ENCODE measurements at regions not wholly inside any gene's neighbourhood (a gene's known extent, or its start where the extent isn't known, plus 50 kb on each side); places are given as distances from the start of the nearest gene placed in this dataset.

DNA sequence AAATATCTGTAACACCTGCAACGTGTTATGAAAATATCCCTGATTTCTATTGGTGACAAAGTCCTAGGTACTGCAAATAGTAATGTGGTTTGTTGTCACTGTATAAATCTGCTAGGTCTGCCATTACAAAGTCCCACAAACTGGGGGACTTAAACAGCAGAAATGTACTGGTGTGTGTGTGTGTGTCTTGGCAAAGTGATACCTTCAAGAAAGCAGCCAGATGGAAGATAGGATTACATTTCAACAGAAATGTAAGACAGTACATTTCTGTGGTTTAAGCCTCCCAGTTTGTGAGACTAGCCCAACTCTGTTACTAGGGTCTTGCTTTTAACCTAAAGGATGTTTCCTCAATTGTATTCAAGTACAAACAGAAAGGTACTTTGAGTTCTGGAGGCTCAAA is 531.7 kb downstream of the NPIPA7 start:
- BruUV-seq (replicated peaks): no TSS peak
- Mint-ChIP-seq H3K4me3 (ENCODE audit: low read depth, unreplicated experiment) (no peak overlapping the region), H3K27me3 (ENCODE audit: unreplicated experiment) (no peaks in the 10 kb centered on the region), H3K27ac (ENCODE audit: unreplicated experiment) (no peak overlapping the region), H3K36me3 (ENCODE audit: insufficient read depth, unreplicated experiment) (no peaks in the 10 kb centered on the region), H3K4me1 (ENCODE audit: low read depth, unreplicated experiment) (no peaks in the 10 kb centered on the region), H3K9me3 (ENCODE audit: low read depth, unreplicated experiment) (peaks cover 16% of the 10 kb centered on the region)
- no peak for DNase-seq
- TF ChIP-seq, protein P1, sequence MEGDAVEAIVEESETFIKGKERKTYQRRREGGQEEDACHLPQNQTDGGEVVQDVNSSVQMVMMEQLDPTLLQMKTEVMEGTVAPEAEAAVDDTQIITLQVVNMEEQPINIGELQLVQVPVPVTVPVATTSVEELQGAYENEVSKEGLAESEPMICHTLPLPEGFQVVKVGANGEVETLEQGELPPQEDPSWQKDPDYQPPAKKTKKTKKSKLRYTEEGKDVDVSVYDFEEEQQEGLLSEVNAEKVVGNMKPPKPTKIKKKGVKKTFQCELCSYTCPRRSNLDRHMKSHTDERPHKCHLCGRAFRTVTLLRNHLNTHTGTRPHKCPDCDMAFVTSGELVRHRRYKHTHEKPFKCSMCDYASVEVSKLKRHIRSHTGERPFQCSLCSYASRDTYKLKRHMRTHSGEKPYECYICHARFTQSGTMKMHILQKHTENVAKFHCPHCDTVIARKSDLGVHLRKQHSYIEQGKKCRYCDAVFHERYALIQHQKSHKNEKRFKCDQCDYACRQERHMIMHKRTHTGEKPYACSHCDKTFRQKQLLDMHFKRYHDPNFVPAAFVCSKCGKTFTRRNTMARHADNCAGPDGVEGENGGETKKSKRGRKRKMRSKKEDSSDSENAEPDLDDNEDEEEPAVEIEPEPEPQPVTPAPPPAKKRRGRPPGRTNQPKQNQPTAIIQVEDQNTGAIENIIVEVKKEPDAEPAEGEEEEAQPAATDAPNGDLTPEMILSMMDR (IDR thresholded peaks at IDR 0.05; ENCODE audit: unreplicated experiment): no peak
- intact Hi-C loops (cut with micrococcal nuclease; ENCODE audit: unreplicated experiment): no loop called here
- CTCF ChIA-PET: no interaction called here

DNA sequence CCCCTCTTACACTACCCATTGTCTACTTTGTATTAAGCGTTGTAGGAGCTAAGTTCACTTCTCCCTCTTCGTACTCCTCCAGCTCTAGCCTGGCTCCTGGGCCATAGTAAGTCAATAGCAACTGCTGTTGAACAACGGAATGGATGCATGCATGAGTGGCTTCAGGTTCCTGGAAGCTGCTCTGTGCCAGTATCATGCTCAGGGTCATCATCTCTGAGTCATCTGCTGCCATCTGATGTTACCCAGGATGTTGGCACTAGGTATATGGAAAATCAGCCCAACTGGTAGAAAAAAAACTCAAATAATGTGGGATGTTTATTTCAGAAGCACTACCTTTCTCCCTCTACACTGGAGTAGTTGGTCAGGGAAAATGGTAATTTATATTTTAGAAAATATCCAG is 536.8 kb downstream of the NPIPA7 start:
- Mint-ChIP-seq H3K4me1 (ENCODE audit: low read depth, unreplicated experiment) (no peaks in the 10 kb centered on the region), H3K9me3 (ENCODE audit: low read depth, unreplicated experiment) (peaks cover 11% of the 10 kb centered on the region), H3K27ac (ENCODE audit: unreplicated experiment) (no peak overlapping the region), H3K27me3 (ENCODE audit: unreplicated experiment) (no peaks in the 10 kb centered on the region), H3K4me3 (ENCODE audit: low read depth, unreplicated experiment) (no peak overlapping the region), H3K36me3 (ENCODE audit: insufficient read depth, unreplicated experiment) (no peaks in the 10 kb centered on the region)
- intact Hi-C loops (cut with micrococcal nuclease; ENCODE audit: unreplicated experiment): no loop called here
- TF ChIP-seq, protein P1 (IDR thresholded peaks at IDR 0.05; ENCODE audit: unreplicated experiment): no peak
- no TSS peak for BruUV-seq (replicated peaks)
- CTCF ChIA-PET: no interaction called here
- DNase-seq: no peak

DNA sequence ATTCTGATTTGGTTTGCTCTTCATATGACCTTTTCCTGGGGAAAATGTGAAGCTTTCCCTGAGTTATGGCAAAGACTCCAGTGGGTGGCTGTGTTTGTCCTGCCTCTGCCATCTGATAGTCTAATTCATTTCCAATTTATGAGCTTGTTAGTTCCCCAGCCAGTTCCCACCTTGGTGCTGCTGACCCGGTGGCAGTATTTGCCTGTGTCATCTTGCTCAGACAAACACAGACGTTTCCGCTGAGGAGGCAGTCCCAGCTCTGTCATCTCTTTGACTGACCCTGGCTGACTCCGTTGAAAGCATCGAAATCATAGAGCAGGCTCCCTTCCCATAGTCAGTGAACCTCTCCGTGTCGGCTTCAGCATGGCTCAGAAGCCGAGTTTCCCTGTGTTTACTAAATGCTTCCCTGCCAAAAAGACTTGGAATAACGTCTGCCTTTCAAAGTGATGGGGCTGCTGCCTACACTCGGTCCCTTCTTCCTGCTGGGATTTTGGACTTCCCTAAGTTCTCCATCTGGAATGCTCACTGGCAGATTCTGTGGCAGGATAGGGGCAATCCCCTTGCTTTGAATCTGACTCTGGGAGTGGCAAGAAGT is 538.3 kb downstream of the NPIPA7 start:
- intact Hi-C loops (cut with micrococcal nuclease; ENCODE audit: unreplicated experiment): no loop called here
- H3K27me3 Mint-ChIP-seq (ENCODE audit: unreplicated experiment): no peaks in the 10 kb centered on the region
- CTCF ChIA-PET: no interaction called here
- H3K4me3 Mint-ChIP-seq (ENCODE audit: low read depth, unreplicated experiment): no peak overlapping the region
- no peaks in the 10 kb centered on the region for H3K36me3 Mint-ChIP-seq (ENCODE audit: insufficient read depth, unreplicated experiment)
- H3K4me1 Mint-ChIP-seq (ENCODE audit: low read depth, unreplicated experiment): no peaks in the 10 kb centered on the region
- peaks cover 9% of the 10 kb centered on the region for H3K9me3 Mint-ChIP-seq (ENCODE audit: low read depth, unreplicated experiment)
- TF ChIP-seq, protein P1 (IDR thresholded peaks at IDR 0.05; ENCODE audit: unreplicated experiment): no peak
- no peak overlapping the region for H3K27ac Mint-ChIP-seq (ENCODE audit: unreplicated experiment)
- DNase-seq: no peak
- BruUV-seq (replicated peaks): no TSS peak

DNA sequence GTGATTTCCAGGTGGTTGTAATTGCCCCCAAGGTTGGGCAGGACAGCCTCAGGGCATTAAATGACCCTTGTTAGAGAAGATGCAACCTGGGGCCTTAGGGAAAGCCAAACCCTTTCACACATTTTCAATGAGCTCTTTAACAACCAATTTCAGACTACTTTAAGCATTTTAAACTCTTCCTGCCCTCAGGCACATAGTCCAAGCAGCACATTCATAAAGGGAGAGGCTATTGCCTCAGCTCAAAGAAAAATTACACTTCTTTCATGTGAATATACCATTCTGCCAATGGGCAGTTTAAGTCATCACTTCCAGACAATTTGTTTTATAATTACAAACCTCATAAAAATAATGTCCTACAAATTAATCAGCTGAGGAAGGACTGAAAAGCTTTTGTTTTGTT is 544.5 kb downstream of the NPIPA7 start:
- CTCF ChIA-PET: no interaction called here
- intact Hi-C loops (cut with micrococcal nuclease; ENCODE audit: unreplicated experiment): no loop called here

More for the DNA sequence above, 544.5 kb downstream of the NPIPA7 start:
- TF ChIP-seq, protein P1 (IDR thresholded peaks at IDR 0.05; ENCODE audit: unreplicated experiment): no peak
- Mint-ChIP-seq H3K9me3 (ENCODE audit: low read depth, unreplicated experiment) (peaks cover 10% of the 10 kb centered on the region), H3K4me1 (ENCODE audit: low read depth, unreplicated experiment) (no peaks in the 10 kb centered on the region), H3K27me3 (ENCODE audit: unreplicated experiment) (no peaks in the 10 kb centered on the region), H3K4me3 (ENCODE audit: low read depth, unreplicated experiment) (no peak overlapping the region), H3K36me3 (ENCODE audit: insufficient read depth, unreplicated experiment) (no peaks in the 10 kb centered on the region), H3K27ac (ENCODE audit: unreplicated experiment) (no peak overlapping the region)
- no peak for DNase-seq
- BruUV-seq (replicated peaks): no TSS peak
